Thyroid gland (tissue), 4 donors: ENCODE measurements at regions not wholly inside any gene's neighbourhood (a gene's known extent, or its start where the extent isn't known, plus 50 kb on each side); places are given as distances from the start of the nearest gene placed in this dataset.
"Not testable (repeated sequence)": the region's sequence is repeated elsewhere in the genome, so short reads cannot be mapped to it uniquely, and the experiment has no call there.

Experiments used
- DNase-seq, 2 donors: peaks; one replicate each; pipeline ENCODE4 v3.0.0-alpha.2; 2019
- H3K27ac ChIP-seq, 3 donors: fragments of 200-600 bp; sonication (generic); 1 replicate in 2 of 3; 2 replicates in 1 of 3; pipeline ENCODE4 v1.5.1; 2016 to 2019; ENCODE audit warnings: mild to moderate bottlenecking in 1 of 3, moderate library complexity in 1 of 3
- H3K27me3 ChIP-seq: fragments of 200-600 bp; sonication (generic); one replicate; pipeline ENCODE4 v1.5.1; 2019
- H3K36me3 ChIP-seq, 2 donors: fragments of 200-600 bp; sonication (generic); one replicate each; pipeline ENCODE4 v1.5.1; 2016 to 2019
- H3K4me1 ChIP-seq, 2 donors: fragments of 200-600 bp; sonication (generic); one replicate each; pipeline ENCODE4 v1.5.1; 2017 to 2019
- H3K4me3 ChIP-seq, 3 donors: fragments of 200-600 bp; sonication (generic); replicated peaks in 1 of 3; 1 replicate in 2 of 3; 2 replicates in 1 of 3; pipeline ENCODE4 v1.5.1; 2016; ENCODE audit warnings: mild to moderate bottlenecking in 1 of 3
- H3K9me3 ChIP-seq: fragments of 200-600 bp; sonication (generic); one replicate; pipeline ENCODE4 v1.5.1; 2017
- POLR2A ChIP-seq, 2 donors: fragments of 450-650 bp; IDR thresholded peaks; one replicate each; pipeline ENCODE4 v1.6.1; 2017; ENCODE audit warnings: antibody characterized with exemption in 2 of 2, mild to moderate bottlenecking in 2 of 2, moderate library complexity in 1 of 2
- WGBS, 2 donors: methylation state at CpG; one replicate each; pipeline ENCODE4 v1.1.5; 2017; 5-methylcytosine and 5-hydroxymethylcytosine counted together
- intact Hi-C: fragments of 100-400 bp; cut with DNase I; formaldehyde crosslinking; loops from one replicate; pipeline ENCODE4 v1.15.1; 2023
- TF ChIP-seq, protein P1 (sequence below), 6 experiments: fragments of 200-600 bp in 3 of 6; fragments of 450-650 bp in 3 of 6; sonication (generic) in 3 of 6; IDR thresholded peaks; one replicate each; pipeline ENCODE4 v1.5.1; 2016 to 2019; ENCODE audit warnings: antibody characterized with exemption in 6 of 6, mild to moderate bottlenecking in 2 of 6, inconsistent platforms in 1 of 6, moderate library complexity in 1 of 6

DNA sequence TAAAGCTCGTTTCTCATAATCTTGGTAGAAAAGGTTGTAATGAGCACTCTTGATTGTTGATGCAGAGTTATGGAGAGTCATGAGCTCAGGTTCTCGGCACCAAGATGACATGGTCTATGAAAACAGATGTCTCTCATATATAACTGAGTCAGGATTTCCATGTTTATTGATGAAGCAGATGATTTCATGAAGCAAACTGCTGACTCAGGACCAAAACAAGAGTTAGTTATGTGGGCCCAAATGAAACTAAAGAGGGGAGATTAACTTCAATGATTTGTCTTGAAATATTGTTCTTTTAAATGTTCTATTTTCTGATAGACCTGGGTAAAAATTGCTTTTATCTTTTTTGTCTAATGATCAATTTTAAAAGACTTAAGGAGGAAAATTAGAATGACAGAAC lies 258.6 kb upstream of the CTNND2 start:
- no peak overlapping the region for H3K27ac ChIP-seq
- no peaks in the 10 kb centered on the region for H3K27me3 ChIP-seq
- no peaks in the 10 kb centered on the region for H3K36me3 ChIP-seq
- DNase-seq, result no peak
- no peaks in the 10 kb centered on the region for H3K4me1 ChIP-seq
- no peak for TF ChIP-seq POLR2A (IDR thresholded peaks at IDR 0.05)
- TF ChIP-seq, protein P1, sequence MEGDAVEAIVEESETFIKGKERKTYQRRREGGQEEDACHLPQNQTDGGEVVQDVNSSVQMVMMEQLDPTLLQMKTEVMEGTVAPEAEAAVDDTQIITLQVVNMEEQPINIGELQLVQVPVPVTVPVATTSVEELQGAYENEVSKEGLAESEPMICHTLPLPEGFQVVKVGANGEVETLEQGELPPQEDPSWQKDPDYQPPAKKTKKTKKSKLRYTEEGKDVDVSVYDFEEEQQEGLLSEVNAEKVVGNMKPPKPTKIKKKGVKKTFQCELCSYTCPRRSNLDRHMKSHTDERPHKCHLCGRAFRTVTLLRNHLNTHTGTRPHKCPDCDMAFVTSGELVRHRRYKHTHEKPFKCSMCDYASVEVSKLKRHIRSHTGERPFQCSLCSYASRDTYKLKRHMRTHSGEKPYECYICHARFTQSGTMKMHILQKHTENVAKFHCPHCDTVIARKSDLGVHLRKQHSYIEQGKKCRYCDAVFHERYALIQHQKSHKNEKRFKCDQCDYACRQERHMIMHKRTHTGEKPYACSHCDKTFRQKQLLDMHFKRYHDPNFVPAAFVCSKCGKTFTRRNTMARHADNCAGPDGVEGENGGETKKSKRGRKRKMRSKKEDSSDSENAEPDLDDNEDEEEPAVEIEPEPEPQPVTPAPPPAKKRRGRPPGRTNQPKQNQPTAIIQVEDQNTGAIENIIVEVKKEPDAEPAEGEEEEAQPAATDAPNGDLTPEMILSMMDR (IDR thresholded peaks at IDR 0.05), result no peak
- intact Hi-C loops, result no loop called here
- no peak overlapping the region for H3K4me3 ChIP-seq
- 66 to 79% methylated on average over 2 of the region's 2 CpGs for WGBS, 2 donors
- no peaks in the 10 kb centered on the region for H3K9me3 ChIP-seq

- TF ChIP-seq POLR2A (IDR thresholded peaks at IDR 0.05), result no peak
- TF ChIP-seq, protein P1 (IDR thresholded peaks at IDR 0.05), result no peak
- intact Hi-C loops, result no loop called here
- no peak for DNase-seq
Observed at GRCh38 chr5:12147513-12147912, 243.3 kb upstream of the CTNND2 start.

GRCh38 chr5:12141496-12141895 lies 237.2 kb upstream of the CTNND2 start:
- no peak for DNase-seq
- H3K36me3 ChIP-seq, result no peaks in the 10 kb centered on the region
- no peaks in the 10 kb centered on the region for H3K9me3 ChIP-seq
- intact Hi-C loops, result no loop called here
- no peaks in the 10 kb centered on the region for H3K4me1 ChIP-seq
- WGBS, 2 donors, result 72 to 77% methylated on average over 2 of the region's 2 CpGs
- H3K4me3 ChIP-seq, result no peak overlapping the region
- no peaks in the 10 kb centered on the region for H3K27me3 ChIP-seq
- H3K27ac ChIP-seq, result no peak overlapping the region
- TF ChIP-seq, protein P1 (IDR thresholded peaks at IDR 0.05), result no peak
- TF ChIP-seq POLR2A (IDR thresholded peaks at IDR 0.05), result no peak

More at GRCh38 chr5:12147513-12147912, 243.3 kb upstream of the CTNND2 start:
- Histone ChIP-seq H3K27me3 (no peaks in the 10 kb centered on the region), H3K4me3 (no peak overlapping the region), H3K9me3 (no peaks in the 10 kb centered on the region), H3K27ac (no peak overlapping the region), H3K36me3 (no peaks in the 10 kb centered on the region), H3K4me1 (no peaks in the 10 kb centered on the region)

- WGBS, 2 donors, result 52 to 92% methylated on average over 1 of the region's 1 CpG
- Histone ChIP-seq H3K27ac (no peak overlapping the region), H3K27me3 (no peaks in the 10 kb centered on the region), H3K4me3 (no peak overlapping the region), H3K9me3 (no peaks in the 10 kb centered on the region), H3K36me3 (no peaks in the 10 kb centered on the region), H3K4me1 (no peaks in the 10 kb centered on the region)
- TF ChIP-seq, protein P1 (IDR thresholded peaks at IDR 0.05), result no peak
- TF ChIP-seq POLR2A (IDR thresholded peaks at IDR 0.05), result no peak
- no peak for DNase-seq
- intact Hi-C loops, result no loop called here
Observed at GRCh38 chr5:12133520-12133919, 229.3 kb upstream of the CTNND2 start.

DNA sequence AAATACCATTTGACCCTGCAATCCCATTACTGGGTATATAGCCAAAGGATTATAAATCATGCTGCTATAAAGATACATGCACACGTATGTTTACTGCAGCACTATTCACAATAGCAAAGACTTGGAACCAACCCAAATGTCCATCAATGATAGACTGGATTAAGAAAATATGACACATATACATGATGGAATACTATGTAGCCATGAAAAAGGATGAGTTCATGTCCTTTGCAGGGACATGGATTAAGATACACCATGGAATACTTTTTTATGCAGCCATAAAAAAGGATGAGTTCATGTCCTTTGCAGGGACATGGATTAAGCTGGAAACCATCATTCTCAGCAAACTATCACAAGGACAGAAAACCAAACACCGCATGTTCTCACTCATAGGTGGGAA lies 226.8 kb upstream of the CTNND2 start:
- H3K4me3 ChIP-seq, DNase-seq, intact Hi-C loops, H3K9me3 ChIP-seq, H3K27me3 ChIP-seq, H3K4me1 ChIP-seq, H3K36me3 ChIP-seq, H3K27ac ChIP-seq: not testable (repeated sequence)
- 89 to 91% methylated on average over 2 of the region's 2 CpGs for WGBS, 2 donors

- H3K27me3 ChIP-seq, result no peaks in the 10 kb centered on the region
- H3K36me3 ChIP-seq, result no peaks in the 10 kb centered on the region
- H3K4me3 ChIP-seq, result no peak overlapping the region
- H3K27ac ChIP-seq, result no peak overlapping the region
- intact Hi-C loops, result no loop called here
- WGBS, 2 donors, result 88 to 97% methylated on average over 3 to 4 of the region's 7 CpGs
- TF ChIP-seq POLR2A (IDR thresholded peaks at IDR 0.05), result no peak
- TF ChIP-seq, protein P1 (IDR thresholded peaks at IDR 0.05), result no peak
- DNase-seq, result no peak
- no peaks in the 10 kb centered on the region for H3K9me3 ChIP-seq
- no peaks in the 10 kb centered on the region for H3K4me1 ChIP-seq
Observed at GRCh38 chr5:12125895-12126294, 221.6 kb upstream of the CTNND2 start.
